Inflammatory macrophage treated with lipopolysaccharide for 4 hours (primary cell): ENCODE measurements at regions not wholly inside any gene's neighbourhood (a gene's known extent, or its start where the extent isn't known, plus 50 kb on each side); places are given as distances from the start of the nearest gene placed in this dataset.

Experiments
- DNase-seq: peaks from one replicate; pipeline ENCODE4 v3.0.0-alpha.2; 2020

DNA sequence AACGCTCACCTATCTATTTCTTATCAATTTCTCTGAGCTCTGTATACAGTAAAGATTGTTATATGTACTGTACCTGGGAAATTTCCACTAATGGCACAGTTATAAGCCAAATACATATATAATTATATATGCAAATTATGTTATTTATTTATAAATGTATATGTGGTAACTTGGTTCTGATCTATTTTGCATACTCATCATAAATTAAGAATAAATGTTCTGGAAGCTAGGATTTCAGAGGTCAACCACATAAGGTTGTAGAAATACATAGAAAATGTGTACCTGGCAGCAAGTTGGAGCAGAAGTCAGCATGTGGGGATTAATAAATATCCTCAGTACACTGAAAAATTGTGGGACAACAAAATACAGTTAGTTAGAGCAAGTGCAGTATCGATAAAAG lies 353.7 kb upstream of the ZNF521 start:
- no peak for DNase-seq

DNA sequence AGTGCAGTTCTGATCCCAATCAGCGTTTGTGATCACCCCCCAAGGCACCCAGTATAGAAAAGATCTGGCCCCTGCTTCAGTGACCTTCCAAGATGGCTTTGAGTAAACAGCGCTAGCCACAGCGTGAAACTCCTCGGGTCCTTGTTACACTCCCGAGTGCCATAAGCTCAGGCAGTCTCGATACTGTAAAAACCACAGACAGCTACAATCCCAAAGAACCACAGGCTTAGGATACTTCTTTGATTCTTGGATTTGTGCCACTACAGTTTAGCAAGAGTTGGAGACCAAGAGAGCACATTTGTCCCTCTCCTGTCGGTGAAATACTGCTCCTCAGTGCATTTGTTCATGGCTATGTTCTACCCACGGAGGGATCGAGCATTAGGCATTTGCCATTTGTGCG lies 352.5 kb upstream of the ZNF521 start:
- no peak for DNase-seq

DNA sequence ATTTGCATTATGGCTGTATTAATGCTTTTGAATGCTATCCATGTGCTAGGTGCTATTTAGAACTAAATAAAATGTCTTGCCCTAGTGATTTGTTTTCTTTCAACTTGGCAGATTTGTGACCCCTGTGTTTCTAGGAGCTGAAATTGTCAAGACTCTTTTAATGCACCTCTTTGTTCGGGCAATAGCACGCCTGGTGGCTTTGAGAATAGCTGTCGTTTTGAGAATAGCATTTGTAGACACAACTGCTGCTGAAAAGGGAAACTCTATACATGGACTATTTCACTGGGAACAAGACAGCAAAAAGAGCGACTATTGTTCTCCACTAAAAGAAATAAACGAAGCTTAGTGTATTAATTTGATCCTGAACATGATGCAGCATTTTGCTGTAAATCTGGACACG lies 352.1 kb upstream of the ZNF521 start:
- no peak for DNase-seq

DNA sequence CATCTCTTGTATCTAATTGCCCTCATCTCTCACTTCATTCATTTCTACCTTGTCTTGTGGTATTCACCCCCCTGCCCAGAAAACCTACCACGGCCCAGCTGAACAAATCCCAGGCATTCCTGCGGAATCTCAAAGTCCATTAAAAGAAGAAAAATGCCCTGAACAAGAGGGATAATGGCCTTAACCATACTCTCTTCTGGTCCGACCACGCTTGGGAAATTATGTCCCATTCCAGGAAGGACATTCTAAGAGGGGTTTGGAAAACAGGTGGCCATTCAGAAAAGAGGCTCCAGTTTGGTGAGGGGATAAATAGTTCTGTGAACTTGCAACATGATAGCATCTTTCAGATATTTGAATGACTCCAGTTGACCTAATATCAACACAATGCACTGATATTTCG lies 349.9 kb upstream of the ZNF521 start:
- DNase-seq = no peak

DNA sequence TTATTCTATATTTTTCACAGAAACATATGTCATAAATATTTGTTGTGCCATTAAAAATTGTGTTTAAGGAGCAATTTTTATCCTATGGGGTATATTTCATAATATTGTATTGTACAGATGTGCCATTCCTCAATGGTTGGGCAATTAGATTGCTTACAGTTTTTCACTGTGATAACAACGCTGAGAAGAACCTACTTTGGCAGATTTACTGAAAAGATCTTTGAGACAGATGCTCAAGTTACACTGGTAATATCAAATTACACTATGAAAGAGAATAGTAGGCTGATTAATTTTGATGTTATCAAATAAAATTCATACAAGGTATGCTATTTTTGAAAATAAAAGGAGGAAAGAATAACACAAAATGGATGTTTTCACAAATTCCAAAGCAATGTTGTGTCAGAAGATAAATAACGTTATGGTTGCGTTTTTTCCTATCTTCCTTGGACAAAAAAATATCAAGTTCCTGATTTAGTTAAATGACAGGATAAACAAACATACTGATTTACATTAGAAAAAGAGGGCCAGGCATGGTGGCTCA lies 335.1 kb upstream of the ZNF521 start:
- DNase-seq = no peak

- DNase-seq = no peak
Measured at GRCh38 chr18:25685088-25685487, 333.1 kb upstream of the ZNF521 start.

GRCh38 chr18:25679491-25679890 lies 327.5 kb upstream of the ZNF521 start:
- no peak for DNase-seq

GRCh38 chr18:25678221-25678620 lies 326.3 kb upstream of the ZNF521 start:
- peak; percentile 74 for DNase-seq

GRCh38 chr18:25675123-25675850 lies 323.3 kb upstream of the ZNF521 start:
- no peak for DNase-seq

DNA sequence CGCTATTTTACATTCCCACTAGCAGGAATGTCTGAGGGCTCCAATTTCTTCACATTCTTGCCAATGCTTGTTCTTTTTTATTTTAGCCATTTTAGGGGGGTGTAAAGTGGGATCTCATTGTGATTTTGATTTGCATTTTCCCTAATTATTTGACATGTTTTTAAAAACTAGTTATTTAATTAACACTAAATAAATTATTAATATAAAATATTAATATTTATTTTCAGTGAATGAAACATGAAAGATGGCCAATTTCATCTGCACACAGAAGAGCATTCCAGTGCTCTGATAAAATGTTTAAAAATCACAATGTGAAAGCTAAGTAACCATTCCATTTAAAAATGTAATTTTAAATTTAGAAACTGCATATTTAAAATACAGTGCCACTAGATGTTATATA lies 322.2 kb upstream of the ZNF521 start:
- no peak for DNase-seq

DNA sequence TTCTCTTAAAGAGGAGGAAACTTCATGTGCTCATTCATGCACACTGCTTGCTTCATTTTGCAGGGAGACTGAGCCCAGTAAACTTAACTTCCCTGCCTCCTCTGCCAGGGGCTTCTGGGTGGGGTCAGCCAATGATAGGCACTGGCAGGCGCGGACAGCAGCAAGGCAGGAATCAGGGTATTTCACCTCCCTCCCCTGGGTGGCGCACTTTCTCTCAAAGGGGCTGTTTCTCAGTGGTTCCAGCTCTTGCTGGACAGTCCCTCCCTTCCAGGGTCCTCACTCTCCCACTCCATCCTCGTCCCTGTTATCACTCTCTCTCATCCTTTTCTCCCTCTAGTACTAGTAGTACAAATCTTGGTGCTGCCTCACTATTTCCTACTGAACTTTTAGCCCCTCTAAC lies 320.5 kb upstream of the ZNF521 start:
- no peak for DNase-seq

DNA sequence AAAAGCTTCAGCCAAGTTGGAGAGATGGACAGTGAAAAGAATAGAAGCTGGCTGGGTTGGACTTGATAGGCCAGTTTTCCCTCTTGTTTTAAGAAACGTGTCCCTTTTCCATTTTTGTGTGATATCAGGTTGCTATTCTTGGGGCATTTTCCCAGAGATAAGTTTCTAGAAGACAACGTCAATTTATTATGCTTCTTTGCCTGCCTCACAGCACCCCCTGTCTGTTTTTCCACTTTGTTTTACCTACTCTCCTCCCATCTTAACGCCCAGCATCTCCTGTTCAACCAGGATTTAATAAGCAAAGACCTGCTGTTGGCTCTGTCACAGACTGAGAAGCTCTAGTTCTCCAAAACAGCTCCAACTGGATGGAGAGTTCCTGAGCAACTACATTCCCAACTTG lies 317.8 kb upstream of the ZNF521 start:
- DNase-seq = no peak

DNA sequence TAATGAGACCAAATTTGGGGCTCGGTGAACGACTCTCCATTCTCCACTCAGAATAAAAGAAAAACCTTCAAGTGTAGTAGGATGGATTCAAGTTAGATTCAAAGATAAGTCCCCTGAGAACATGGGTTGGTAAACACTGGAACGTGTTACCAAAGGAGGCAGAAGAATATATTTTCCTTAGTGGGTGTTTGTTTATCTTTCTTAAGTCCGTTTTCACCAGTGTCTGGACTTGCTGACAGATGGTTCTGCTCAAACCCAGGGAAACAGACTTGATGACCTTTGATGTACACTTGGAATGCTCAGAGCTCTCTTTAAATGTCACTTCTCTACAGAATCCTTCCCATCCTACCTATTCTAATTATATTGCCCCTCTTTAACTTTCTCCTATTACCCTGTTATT lies 310.3 kb upstream of the ZNF521 start:
- no peak for DNase-seq

GRCh38 chr18:25661831-25662230 lies 309.9 kb upstream of the ZNF521 start:
- no peak for DNase-seq

DNA sequence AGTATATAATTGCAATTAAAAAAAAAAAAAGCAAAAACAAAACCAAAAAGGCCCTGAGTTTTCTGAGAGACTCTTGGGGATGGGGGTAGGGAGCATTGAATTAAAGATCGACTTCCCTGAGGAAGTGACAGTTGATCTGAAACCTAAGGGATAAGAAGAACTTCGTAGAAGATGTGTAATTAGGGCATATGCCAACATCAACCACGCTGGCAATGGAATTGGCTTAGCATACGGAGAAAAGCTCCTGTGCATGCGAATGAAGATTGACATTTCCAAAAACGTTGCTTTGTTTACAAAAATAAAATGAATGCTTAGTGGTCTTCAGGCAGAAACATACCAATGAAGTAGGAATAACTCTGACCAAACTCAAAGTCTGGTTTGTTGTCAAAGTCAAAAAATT lies 307.6 kb upstream of the ZNF521 start:
- no peak for DNase-seq

GRCh38 chr18:25658476-25658875 lies 306.5 kb upstream of the ZNF521 start:
- DNase-seq = no peak

DNA sequence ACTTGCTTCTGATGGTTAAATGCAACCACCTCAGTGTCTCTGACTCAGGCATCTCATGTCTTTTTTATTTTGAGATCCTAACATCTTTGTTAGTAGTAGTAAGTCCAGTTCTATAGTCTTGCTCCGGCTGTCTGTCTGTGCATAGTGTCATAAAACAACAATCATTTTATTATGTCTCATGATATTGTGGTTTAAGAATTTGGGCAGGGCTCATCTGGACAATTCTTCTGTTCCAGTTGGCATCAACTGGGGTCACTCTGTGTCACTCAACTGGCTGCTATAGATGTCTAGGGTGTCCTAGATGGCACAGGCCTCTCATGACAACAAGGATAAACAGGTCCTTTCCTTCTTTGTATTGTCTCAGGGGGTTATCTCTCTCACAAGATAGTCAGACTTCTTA lies 299.6 kb upstream of the ZNF521 start:
- no peak for DNase-seq

DNA sequence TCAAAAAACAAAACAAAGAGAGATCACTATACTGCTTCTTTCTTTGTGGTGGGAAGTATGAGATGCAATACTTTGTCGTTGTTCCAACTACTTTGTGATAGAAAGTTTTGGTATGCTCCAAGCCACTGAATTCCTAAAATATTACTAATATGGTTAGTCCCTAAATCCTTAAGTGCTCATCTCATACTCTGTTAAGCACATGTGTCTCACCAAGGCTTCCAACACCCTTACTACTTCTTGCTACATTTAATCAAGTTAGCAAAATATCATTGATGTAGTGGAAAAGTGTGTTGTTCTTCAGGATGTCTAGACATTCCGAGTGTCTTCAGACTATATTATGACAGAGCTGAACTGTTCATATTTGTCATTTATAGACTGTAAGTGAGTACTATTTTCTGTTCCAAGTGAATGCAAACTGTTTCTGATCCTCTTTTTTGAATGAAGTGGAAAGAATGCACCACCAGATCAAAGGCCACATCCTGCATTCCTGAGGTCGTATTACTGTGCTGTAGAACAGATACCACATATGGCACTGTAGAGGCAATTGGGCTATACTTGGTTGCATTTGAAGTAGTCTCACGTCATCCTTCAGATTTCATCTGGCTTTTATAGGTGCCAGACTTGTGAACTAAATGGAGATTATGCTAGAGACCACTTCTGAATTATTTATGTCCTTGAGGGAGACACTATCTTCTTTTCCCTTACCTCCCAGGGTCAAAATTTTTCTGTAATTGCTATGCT lies 298.4 kb upstream of the ZNF521 start:
- DNase-seq = no peak

- DNase-seq = no peak
Measured at GRCh38 chr18:25648716-25649260, 296.8 kb upstream of the ZNF521 start.

DNA sequence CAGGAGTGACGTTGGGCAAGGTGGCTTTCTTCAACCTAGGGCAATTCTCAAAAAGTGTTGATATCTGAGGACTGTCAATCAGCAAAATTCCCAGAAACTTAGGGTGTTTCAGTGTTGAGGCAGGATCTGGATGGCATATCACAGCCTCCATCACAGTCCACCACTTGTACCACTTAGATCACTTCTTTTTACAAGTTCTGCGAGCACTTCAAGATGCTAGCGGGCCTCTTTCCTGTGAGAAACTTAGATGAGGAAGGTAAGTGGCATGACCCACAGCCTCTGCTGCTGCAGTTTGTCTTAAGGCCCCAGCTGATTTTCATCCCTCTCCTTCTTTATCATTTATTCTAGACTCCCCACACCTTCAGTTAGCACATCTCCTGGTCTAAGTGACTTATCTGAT lies 295.4 kb upstream of the ZNF521 start:
- DNase-seq = no peak

- no peak for DNase-seq
Measured at GRCh38 chr18:25646971-25647370, 295.0 kb upstream of the ZNF521 start.

- no peak for DNase-seq
Measured at GRCh38 chr18:25639596-25639995, 287.6 kb upstream of the ZNF521 start.

- no peak for DNase-seq
Measured at GRCh38 chr18:25633563-25633962, 281.6 kb upstream of the ZNF521 start.

- no peak for DNase-seq
Measured at GRCh38 chr18:25630682-25631081, 278.7 kb upstream of the ZNF521 start.
